Breast epithelium (tissue), 4 donors: ENCODE measurements at regions not wholly inside any gene's neighbourhood (a gene's known extent, or its start where the extent isn't known, plus 50 kb on each side); places are given as distances from the start of the nearest gene placed in this dataset.

ENCODE experiments used
- DNase-seq, 2 donors: peaks; one replicate each; pipeline ENCODE4 v3.0.0-alpha.2; 2019; ENCODE audit warnings: low spot score in 2 of 2
- H3K27ac ChIP-seq, 2 donors: fragments of 200-600 bp; sonication (generic) in 1 of 2; one replicate each; pipeline ENCODE4 v1.5.1; 2016 to 2019; ENCODE audit warnings: mild to moderate bottlenecking in 1 of 2
- H3K27me3 ChIP-seq, 2 donors: fragments of 200-600 bp; sonication (generic) in 1 of 2; one replicate each; pipeline versions ENCODE4 v1.5.1 to v1.6.0; 2017 to 2019; ENCODE audit warnings: control low read depth in 1 of 2, mild to moderate bottlenecking in 1 of 2
- H3K36me3 ChIP-seq: fragments of 200-600 bp; one replicate; pipeline ENCODE4 v1.5.1; 2019
- H3K4me1 ChIP-seq, 2 donors: fragments of 200-600 bp; sonication (generic); one replicate each; pipeline ENCODE4 v1.5.1; 2016 to 2019; ENCODE audit warnings: control low read depth in 1 of 2
- H3K4me3 ChIP-seq, 3 donors: fragments of 200-600 bp; sonication (generic); 1 replicate in 2 of 3; 2 replicates in 1 of 3; pipeline ENCODE4 v1.5.1; 2016 to 2019; ENCODE audit warnings: mild to moderate bottlenecking in 3 of 3, moderate library complexity in 2 of 3
- H3K9me3 ChIP-seq, 2 donors: fragments of 200-600 bp; sonication (generic) in 1 of 2; one replicate each; pipeline ENCODE4 v1.5.1; 2016 to 2019; ENCODE audit warnings: control low read depth in 1 of 2
- POLR2A ChIP-seq: fragments of 450-650 bp; IDR thresholded peaks from one replicate; pipeline ENCODE4 v1.6.1; 2016; ENCODE audit warnings: antibody characterized with exemption, mild to moderate bottlenecking, moderate library complexity
- POLR2AphosphoS5 ChIP-seq, 3 donors: sonication (generic); formaldehyde crosslinking; IDR thresholded peaks; one replicate each; pipeline ENCODE4 v1.6.1; 2017; ENCODE audit warnings: antibody characterized with exemption in 3 of 3
- intact Hi-C: fragments of 100-400 bp; cut with DNase I; formaldehyde crosslinking; loops from one replicate; pipeline ENCODE4 v1.15.1; 2023; ENCODE audit warnings: low total_unique reads
- TF ChIP-seq, protein P1 (sequence below), 3 donors: fragments of 450-650 bp; IDR thresholded peaks; one replicate each; pipeline ENCODE4 v1.5.1; 2016 to 2017; ENCODE audit warnings: antibody characterized with exemption in 3 of 3, mild to moderate bottlenecking in 3 of 3, moderate library complexity in 3 of 3

DNA sequence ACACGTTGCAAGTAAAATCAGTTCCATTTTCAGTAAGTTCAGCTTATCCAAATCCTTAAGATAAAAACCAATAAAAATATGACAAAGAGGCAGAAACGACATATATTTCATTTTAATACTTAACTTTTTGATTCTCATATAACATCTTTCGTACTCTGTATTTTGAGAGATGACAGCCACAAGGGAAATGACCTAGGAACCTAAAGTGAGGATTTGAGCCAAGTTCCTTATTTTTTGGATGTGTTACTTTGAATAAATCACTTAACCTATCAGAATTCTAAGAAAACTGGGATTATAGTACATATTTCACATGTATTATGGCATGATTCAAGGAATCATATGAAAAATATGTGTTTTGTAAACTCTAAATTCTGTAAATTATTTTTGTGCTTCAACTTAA, 143.6 kb upstream of the TRPC6 start:
- intact Hi-C loops = no loop called here
- no peak for DNase-seq
- Histone ChIP-seq H3K27ac (no peak overlapping the region), H3K4me3 (no peak overlapping the region), H3K36me3 (no peaks in the 10 kb centered on the region), H3K4me1 (no peaks in the 10 kb centered on the region), H3K9me3 (no peaks in the 10 kb centered on the region), H3K27me3 (no peaks in the 10 kb centered on the region)
- TF ChIP-seq, protein P1, sequence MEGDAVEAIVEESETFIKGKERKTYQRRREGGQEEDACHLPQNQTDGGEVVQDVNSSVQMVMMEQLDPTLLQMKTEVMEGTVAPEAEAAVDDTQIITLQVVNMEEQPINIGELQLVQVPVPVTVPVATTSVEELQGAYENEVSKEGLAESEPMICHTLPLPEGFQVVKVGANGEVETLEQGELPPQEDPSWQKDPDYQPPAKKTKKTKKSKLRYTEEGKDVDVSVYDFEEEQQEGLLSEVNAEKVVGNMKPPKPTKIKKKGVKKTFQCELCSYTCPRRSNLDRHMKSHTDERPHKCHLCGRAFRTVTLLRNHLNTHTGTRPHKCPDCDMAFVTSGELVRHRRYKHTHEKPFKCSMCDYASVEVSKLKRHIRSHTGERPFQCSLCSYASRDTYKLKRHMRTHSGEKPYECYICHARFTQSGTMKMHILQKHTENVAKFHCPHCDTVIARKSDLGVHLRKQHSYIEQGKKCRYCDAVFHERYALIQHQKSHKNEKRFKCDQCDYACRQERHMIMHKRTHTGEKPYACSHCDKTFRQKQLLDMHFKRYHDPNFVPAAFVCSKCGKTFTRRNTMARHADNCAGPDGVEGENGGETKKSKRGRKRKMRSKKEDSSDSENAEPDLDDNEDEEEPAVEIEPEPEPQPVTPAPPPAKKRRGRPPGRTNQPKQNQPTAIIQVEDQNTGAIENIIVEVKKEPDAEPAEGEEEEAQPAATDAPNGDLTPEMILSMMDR (IDR thresholded peaks at IDR 0.05) = no peak
- no peak for TF ChIP-seq POLR2AphosphoS5 (IDR thresholded peaks at IDR 0.05)
- no peak for TF ChIP-seq POLR2A

DNA sequence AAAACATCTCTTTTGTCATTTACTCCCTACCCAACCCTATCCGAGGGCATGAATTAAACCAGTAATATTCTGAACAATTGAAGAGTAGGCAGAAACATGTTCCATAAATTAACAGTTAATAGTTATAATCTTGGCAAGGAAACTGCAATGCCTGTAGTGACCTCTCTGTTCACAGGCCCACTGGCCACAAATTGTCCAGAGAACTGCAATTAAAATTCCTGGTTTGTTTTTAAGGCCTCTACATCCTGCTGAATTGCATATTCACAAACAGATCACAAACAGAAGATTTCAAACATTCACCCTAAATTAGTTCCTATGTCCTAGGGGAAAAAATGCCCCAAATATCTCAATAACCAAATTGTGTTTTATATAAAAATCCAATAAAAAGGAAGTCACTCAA, 143.2 kb upstream of the TRPC6 start:
- peak overlapping the region in 1 of 2 donors; percentile 9 for H3K27ac ChIP-seq

DNA sequence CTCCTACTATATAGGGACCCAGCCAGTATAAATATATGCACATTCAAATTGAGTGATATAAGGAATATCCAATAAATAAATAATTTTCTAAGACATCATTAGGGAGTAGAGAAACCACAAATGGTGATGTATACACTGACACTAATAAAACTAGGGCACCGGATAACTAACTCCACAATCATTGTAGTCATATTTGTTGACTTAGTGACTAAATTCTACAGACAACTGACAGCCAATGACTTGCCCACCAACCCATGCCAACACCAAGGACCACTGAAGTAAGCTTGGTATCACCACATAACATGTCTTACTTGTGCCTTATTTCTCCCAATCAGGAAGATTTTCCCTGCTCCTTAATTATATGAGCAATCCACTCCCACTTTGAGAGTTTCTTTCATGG, 139.6 kb upstream of the TRPC6 start:
- Histone ChIP-seq H3K36me3 (no peaks in the 10 kb centered on the region), H3K4me1 (no peaks in the 10 kb centered on the region), H3K9me3 (no peaks in the 10 kb centered on the region), H3K27me3 (no peaks in the 10 kb centered on the region), H3K27ac (no peak overlapping the region), H3K4me3 (no peak overlapping the region)
- intact Hi-C loops = no loop called here
- no peak for TF ChIP-seq POLR2AphosphoS5 (IDR thresholded peaks at IDR 0.05)
- TF ChIP-seq, protein P1 (IDR thresholded peaks at IDR 0.05) = no peak
- TF ChIP-seq POLR2A = no peak
- no peak for DNase-seq

More for the DNA sequence above, 143.2 kb upstream of the TRPC6 start:
- Histone ChIP-seq H3K9me3 (no peaks in the 10 kb centered on the region), H3K4me1 (no peaks in the 10 kb centered on the region), H3K4me3 (no peak overlapping the region), H3K27me3 (no peaks in the 10 kb centered on the region), H3K36me3 (no peaks in the 10 kb centered on the region)
- intact Hi-C loops = no loop called here
- TF ChIP-seq POLR2A (no peak), POLR2AphosphoS5 (IDR thresholded peaks at IDR 0.05) (no peak)
- TF ChIP-seq, protein P1 (IDR thresholded peaks at IDR 0.05) = no peak
- DNase-seq = no peak

DNA sequence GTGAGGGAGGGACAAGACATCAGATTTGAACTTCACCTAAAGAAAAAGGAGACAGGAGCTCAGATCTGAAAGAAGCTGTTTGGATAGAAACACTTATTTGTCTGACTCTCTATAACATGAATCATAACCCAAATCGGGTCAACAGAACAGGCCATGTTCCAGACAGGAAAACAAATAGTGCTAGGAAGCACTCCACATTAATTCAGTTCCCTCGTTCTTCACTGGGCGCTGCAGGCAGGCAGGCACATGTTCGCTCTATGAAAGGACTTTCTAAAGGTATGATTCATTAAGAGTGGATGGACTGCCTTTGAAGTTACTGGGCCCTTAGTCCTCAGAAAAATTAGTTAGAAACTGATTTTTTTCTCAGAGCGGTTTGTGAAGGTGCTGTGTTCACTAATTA, 137.5 kb upstream of the TRPC6 start:
- Histone ChIP-seq H3K36me3 (no peaks in the 10 kb centered on the region), H3K27ac (no peak overlapping the region), H3K4me3 (no peak overlapping the region), H3K9me3 (no peaks in the 10 kb centered on the region), H3K27me3 (no peaks in the 10 kb centered on the region), H3K4me1 (no peaks in the 10 kb centered on the region)
- DNase-seq = no peak
- TF ChIP-seq POLR2A (no peak), POLR2AphosphoS5 (IDR thresholded peaks at IDR 0.05) (no peak)
- TF ChIP-seq, protein P1 (IDR thresholded peaks at IDR 0.05) = no peak
- intact Hi-C loops = no loop called here

DNA sequence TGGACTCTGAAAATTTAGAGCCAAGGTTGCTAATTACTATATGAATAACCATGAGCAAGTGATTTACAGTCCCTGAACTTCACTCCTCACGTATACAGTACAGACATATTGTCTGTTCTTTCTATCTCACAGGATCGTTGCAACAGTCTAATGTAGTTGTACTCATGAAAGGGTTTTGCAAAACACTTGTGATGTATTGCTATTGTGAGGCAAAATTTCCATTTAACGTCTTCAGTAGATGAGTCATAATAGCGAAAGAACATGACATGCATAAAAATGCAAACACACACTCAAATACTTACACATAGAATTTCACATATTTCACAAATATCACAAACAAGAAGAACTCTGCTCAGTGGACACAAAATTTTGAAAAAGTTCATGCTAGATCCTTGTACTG, 134.6 kb upstream of the TRPC6 start:
- Histone ChIP-seq H3K4me3 (no peak overlapping the region), H3K4me1 (no peaks in the 10 kb centered on the region), H3K27ac (no peak overlapping the region), H3K9me3 (no peaks in the 10 kb centered on the region), H3K36me3 (no peaks in the 10 kb centered on the region), H3K27me3 (no peaks in the 10 kb centered on the region)
- intact Hi-C loops = no loop called here
- TF ChIP-seq POLR2AphosphoS5 (IDR thresholded peaks at IDR 0.05) = no peak
- TF ChIP-seq, protein P1 (IDR thresholded peaks at IDR 0.05) = no peak
- TF ChIP-seq POLR2A = no peak
- no peak for DNase-seq
